GM10266 (cell line): ENCODE measurements at regions not wholly inside any gene's neighbourhood (a gene's known extent, or its start where the extent isn't known, plus 50 kb on each side); places are given as distances from the start of the nearest gene placed in this dataset.

Experiments
- DNase-seq: peaks from one replicate; pipeline ENCODE4 v3.0.0; 2012; ENCODE audit errors: extremely low spot score
- CTCF ChIP-seq: IDR thresholded peaks from 2 replicates; pipeline ENCODE4 v1.5.1; 2012; ENCODE audit warnings: mild to moderate bottlenecking, low read depth; ENCODE audit not compliant: control insufficient read depth, insufficient read depth; ENCODE audit errors: missing control alignments

GRCh38 chr3:186411994-186412393 is 50.0 kb upstream of the DGKG start:
- TF ChIP-seq CTCF, result no peak
- DNase-seq, result no peak
